ENCODE measurements at regions not wholly inside any gene's neighbourhood (a gene's known extent, or its start where the extent isn't known, plus 50 kb on each side); places are given as distances from the start of the nearest gene placed in this dataset.

- no peak for TF ChIP-seq CTCF (conservative IDR thresholded peaks at IDR 0.05; ENCODE audit: low read depth, low read length)
- DNase-seq (ENCODE audit: low read depth): no peak
- H3K4me3 ChIP-seq (ENCODE audit: low read depth, low read length): no peak overlapping the region
Observed at GRCh38 chr4:66649236-66649635, 896.1 kb downstream of the CENPC start.

GRCh38 chr4:66647926-66648325 lies 897.4 kb downstream of the CENPC start:
- H3K4me3 ChIP-seq (ENCODE audit: low read depth, low read length): no peak overlapping the region
- no peak for TF ChIP-seq CTCF (conservative IDR thresholded peaks at IDR 0.05; ENCODE audit: low read depth, low read length)
- DNase-seq (ENCODE audit: low read depth): no peak

- TF ChIP-seq CTCF (conservative IDR thresholded peaks at IDR 0.05; ENCODE audit: low read depth, low read length): no peak
- DNase-seq (ENCODE audit: low read depth): no peak
- no peak overlapping the region for H3K4me3 ChIP-seq (ENCODE audit: low read depth, low read length)
Observed at GRCh38 chr4:66647476-66647875, 897.8 kb downstream of the CENPC start.

- TF ChIP-seq CTCF (conservative IDR thresholded peaks at IDR 0.05; ENCODE audit: low read depth, low read length): no peak
- DNase-seq (ENCODE audit: low read depth): no peak
Observed at GRCh38 chr4:66640233-66640990, 904.9 kb downstream of the CENPC start.

GRCh38 chr4:66639361-66639760 lies 905.9 kb downstream of the CENPC start:
- no peak overlapping the region for H3K4me3 ChIP-seq (ENCODE audit: low read depth, low read length)
- DNase-seq (ENCODE audit: low read depth): no peak
- no peak for TF ChIP-seq CTCF (conservative IDR thresholded peaks at IDR 0.05; ENCODE audit: low read depth, low read length)

More at GRCh38 chr4:66640233-66640990, 904.9 kb downstream of the CENPC start:
- H3K4me3 ChIP-seq (ENCODE audit: low read depth, low read length): no peak overlapping the region

DNA sequence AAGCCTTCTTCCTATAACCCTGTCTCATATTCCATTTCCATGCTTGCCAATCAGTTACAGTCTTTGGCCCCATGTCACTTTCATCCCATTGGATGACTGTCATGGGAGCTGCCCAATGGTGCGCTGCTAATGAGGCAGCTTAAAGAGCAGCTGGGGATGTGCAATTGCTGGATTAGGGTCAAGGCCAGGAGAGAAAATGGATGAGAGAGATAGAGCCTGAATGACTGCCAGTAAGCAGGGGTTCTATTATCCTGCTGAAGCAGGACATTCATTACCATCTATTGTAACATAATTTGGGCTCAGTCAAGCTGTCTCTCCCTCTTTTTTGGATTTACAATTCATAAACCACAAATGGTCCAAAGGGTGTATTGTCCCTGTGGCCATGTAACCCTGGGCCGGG lies 909.0 kb downstream of the CENPC start:
- TF ChIP-seq CTCF (conservative IDR thresholded peaks at IDR 0.05; ENCODE audit: low read depth, low read length): no peak
- no peak overlapping the region for H3K4me3 ChIP-seq (ENCODE audit: low read depth, low read length)
- no peak for DNase-seq (ENCODE audit: low read depth)

GRCh38 chr4:66633477-66633876 lies 911.8 kb downstream of the CENPC start:
- DNase-seq (ENCODE audit: low read depth): no peak
- no peak overlapping the region for H3K4me3 ChIP-seq (ENCODE audit: low read depth, low read length)
- no peak for TF ChIP-seq CTCF (conservative IDR thresholded peaks at IDR 0.05; ENCODE audit: low read depth, low read length)
